Stimulated activated CD8-positive, alpha-beta memory T cell treated with anti-CD3 and anti-CD28 coated beads, Interleukin-4, amount 100 ng/mL, for 24 hours (primary cell): ENCODE measurements at regions not wholly inside any gene's neighbourhood (a gene's known extent, or its start where the extent isn't known, plus 50 kb on each side); places are given as distances from the start of the nearest gene placed in this dataset.
"Not testable (repeated sequence)": the region's sequence is repeated elsewhere in the genome, so short reads cannot be mapped to it uniquely, and the experiment has no call there.

Source experiments
- DNase-seq: peaks from one replicate; pipeline ENCODE4 v3.0.0-alpha.2; 2020; ENCODE audit warnings: low read depth

DNA sequence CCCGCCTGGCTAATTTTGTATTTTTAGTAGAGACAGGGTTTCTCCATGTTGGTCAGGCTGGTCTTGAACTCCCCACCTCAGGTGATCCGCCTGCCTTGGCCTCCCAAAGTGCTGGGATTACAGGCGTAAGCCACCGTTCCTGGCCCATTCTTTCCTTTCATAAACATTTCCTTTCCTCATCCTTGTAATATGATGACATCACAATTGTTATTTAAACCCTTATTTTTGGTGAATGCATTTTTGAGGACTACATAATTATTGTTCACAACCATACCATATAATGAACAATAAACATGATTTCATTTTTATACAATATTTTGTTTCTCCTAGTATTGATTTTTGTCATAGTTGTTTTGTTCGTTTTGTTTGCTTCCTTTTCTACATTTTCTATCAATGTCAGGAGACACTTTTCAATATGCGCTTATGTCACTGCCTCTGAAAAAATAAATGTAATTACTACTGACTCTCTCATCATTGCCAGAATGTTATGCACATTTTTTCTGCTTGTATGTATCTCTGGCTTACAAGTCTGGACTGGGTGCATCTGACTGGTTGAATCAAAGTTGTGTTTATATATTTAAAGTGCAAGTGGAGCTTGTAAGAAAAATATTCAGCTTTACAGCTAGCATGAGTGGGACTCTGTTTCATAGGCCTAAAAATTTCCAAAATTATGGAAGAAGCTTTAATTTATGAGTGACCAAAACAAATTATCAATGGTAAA, 2286.3 kb upstream of the RAG2 start:
- DNase-seq = no peak

DNA sequence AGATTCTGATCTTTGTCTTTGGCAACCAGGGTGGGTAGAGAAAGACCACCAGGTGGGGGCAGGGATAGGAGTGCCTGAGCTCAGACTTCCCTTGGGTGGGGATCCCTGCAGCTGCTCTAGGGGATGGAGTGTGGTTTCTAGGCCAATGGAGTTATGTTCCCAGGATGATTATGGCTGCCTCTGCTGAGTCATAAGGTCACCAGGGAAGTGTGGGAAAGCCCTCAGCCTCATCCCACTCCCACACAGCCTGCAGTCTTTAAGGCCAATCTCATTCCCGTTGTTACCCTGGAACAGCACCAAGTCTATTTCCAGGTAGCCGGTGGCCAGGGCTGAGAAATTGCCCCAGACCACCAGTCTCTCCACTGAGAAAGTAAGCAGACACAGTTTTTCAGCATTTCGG, 2269.3 kb upstream of the RAG2 start:
- no peak for DNase-seq

DNA sequence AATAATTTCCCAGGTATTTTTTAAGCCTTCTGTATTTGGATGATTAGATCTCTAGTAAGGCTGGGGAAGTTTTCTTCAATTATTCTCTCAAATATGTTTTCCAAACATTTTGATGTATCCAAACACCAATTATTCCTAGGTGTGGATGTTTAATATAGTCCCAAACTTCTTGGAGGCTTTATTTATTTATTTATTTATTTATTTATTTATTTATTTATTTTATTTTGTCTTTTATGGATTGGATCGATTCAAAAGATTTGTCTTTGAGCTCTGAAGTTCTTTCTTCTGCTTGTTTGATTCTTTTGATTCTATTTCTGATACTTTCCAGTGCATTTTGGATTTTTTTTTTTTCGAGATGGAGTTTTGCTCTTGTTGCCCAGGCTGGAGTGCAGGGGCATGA, 2267.9 kb upstream of the RAG2 start:
- DNase-seq = no peak

DNA sequence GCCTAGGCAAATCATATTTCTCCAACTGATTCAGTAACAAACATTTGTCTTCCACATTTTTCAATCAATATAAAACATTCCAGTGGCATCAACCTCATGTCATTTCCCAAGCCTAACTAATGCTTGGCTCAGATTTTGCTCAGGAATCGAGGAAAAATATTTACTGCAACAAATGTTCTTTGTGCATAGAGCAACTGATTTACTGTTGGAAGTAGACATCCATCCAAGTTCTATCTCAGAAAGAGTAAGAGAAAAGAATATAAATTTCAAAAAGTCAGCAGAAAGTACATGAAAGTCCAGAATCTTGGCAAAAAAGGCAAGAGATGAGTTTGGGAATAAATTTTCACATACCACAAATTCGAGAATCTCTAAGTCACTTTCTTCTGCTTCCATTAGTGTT, 2245.0 kb upstream of the RAG2 start:
- DNase-seq = no peak

DNA sequence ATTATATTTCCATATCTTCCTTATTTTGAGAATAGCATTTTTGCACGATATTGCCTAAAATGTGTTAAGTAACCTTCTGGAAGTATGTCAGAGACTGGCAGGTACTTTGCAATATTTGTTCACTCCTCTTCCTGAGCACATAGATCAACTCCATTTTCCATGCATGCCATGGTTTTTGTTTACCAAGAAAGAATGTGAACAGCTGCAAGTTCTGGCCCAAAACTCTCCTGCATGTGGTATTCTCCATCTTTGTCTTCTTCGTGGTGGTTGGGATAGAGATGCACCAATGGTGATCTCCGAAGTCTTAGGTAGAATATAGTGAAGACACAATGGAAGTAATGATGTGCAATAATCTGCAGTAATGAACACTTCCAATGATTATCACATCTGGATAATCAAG, 2241.0 kb upstream of the RAG2 start:
- DNase-seq = no peak

DNA sequence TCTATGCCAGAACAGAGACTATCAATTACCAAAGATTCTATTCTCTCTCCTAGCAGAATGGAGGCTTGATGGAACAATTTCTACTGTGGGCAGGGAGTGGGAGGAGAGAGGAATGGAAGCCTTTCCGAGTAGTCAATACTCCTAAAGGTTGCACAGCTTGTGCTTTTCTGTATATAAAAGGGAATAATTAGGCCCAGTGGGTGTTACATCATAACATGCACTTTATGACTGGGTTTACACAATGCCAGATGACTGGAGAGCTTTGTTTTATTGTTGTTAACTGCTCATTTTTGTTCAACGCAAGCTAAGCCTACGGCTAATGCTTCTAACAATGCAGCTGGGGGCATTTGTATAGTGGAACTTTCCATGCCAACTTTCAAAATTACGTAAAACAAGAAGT, 2237.9 kb upstream of the RAG2 start:
- no peak for DNase-seq

DNA sequence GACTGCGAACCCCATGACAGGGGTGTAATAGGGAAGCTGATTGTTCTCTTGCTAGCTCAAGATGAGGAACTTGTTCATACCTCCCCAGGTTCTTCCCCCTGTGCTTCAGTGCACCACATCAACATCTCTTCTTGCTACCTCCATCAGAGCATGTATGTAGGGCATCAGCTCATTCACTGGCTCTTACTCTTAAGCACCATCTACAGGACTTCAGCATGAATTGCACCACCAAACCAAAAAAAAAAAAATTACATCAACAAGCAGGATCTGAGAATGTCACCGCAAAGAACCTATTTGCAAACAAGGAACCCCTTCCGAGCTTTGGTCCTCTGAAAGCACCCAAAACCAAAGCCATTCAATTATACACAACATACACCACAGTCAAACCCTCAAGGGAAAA, 2226.5 kb upstream of the RAG2 start:
- no peak for DNase-seq

DNA sequence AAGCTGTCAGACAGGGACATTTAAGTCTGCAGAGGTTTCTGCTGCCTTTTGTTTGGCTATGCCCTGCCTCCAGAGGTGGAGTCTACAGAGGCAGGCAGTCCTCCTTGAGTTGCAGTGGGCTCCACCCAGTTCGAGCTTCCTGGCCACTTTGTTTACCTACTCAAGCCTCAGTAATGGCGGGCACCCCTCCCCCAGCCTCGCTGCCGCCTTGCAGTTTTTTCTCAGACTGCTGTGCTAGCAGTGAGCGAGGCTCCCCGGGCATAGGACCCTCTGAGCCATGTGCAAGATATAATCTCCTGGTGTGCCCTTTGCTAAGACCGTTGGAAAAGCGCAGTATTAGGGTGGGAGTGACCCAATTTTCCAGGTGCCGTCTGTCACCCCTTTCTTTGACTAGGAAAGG, 2223.8 kb upstream of the RAG2 start:
- DNase-seq = not testable (repeated sequence)

DNA sequence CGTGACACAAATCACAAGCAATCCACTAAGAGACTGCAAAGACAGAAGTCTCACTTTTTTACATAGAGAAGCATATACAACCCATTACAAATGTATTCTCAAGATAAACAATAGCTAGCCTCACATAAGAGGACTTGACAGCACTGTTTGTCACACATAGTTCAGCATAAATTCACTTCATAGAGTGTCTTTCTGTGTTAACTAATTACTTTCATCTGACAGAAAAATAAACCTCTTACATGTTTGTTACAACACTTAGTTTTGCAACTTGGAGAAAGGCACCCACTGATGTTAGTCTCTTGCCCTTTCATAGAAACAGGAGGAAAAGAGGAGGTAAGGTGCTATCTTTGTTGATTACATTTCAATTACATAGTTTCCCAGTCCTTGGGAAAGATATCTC, 2221.9 kb upstream of the RAG2 start:
- no peak for DNase-seq

DNA sequence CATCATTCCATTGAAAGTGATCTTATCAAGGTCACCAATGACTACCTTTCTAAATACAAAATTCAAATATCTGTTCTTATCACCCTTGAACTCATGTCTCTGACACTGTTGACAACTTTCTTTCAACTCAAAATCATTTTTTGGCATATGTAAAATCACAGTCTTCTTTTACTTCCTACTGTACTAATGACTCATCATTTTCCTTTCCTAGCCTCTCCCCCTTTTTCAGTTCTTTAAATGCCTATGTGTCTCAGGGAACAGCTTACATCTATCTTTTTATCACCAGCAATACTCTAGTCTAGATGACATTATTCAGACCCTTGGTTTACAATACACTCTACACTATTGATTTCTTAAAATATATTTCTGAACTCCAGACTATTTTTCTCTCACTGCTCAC, 2220.7 kb upstream of the RAG2 start:
- DNase-seq = no peak

DNA sequence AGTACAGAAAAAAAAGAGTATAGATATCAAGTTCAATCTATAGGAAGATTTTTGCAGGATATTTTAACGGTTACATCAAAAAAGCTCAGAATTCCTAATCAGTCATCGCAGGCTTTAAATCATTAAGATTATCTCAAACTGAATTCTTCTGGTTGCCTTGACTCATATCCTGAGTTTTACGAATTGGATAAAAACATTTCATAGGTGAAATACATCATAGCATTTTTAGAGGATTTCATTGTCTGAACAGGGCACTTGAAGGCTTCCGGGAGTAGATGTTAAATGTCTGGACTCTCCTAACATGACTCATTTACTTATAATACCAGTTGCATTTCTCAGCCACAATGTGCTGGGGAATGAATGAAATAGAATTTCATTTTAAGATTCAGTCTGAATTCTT, 2216.6 kb upstream of the RAG2 start:
- no peak for DNase-seq

DNA sequence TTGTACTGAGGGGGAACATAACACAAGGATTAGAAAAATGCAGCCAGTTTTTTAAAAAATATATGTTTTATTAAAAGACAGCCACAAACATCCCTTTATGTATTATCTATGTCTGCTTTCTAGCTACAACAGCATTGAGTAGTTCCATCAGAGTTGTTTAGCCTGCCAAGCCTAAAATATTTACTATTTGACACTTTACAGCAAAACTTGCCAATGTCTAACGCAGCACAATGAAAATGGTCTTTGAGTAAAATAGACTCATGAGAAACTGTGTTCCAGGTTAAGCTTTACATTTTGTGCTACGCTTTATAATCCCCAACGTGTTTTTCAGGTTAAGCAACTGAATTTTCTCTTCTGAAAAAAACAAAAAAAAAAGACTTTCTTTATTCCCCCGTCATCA, 2211.5 kb upstream of the RAG2 start:
- DNase-seq = no peak

DNA sequence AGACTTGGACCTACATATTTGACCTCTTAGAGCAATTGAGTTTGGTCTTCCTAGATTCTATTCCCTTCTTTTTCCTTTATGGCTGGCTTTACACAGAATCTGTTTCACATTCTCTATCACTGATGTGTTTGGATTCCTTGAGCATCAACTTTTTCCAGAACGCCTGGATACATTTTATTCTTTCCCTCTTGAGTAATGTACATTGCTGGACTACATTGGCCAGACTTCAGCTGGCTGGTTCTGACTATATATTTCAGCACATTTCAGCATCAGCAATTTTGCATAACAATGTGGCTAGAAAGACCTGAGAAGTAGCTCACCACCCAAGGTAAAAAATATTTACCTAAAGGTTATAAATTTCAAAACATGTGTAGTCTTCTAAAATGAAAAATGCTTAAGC, 2198.2 kb upstream of the RAG2 start:
- no peak for DNase-seq

DNA sequence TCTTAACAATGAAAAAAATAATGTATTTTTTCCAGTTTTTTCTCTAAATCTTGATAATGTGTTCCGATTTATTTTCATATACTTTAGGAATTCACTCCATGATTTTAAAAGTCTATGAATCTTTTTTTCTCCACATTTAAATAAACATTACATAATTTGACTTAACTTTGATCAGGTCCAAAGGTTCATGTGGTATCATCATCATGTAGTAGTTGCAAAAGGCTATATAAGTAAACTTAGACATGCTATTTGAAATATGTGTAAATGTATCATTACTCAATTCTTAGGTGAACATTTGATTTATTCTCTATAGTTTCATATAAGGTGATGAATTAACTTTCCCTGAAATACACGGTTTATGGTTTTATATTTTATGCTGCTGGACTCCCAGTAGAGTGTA, 2197.0 kb upstream of the RAG2 start:
- DNase-seq = no peak

DNA sequence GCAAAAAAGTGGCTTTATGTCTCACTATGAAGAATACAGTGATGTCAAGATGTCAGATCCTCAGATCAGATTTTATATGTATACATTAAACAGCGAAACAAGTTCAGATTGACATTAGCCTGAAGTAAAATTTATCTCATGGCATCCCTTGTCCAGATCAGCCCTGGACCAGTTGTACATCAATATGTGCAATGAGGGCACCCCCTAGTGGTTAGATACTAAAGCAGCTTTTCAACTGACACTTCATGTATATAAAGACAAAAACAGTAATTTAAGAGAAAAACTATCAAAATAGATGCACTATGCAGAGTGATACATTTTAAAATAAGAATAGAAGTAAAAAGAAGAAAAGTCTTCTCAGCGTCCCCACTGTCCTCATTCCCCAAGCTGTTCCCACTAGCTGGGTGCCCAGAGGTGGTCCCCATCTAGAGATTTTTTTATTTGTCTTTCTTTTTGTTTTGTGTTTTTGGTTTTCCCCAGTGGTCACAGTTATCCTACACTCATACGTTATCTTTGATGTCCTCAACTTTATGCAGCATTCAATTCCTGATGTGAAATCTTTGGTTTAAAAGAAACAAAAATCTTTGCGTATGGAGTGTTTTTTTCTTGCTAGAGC, 2193.4 kb upstream of the RAG2 start:
- no peak for DNase-seq

DNA sequence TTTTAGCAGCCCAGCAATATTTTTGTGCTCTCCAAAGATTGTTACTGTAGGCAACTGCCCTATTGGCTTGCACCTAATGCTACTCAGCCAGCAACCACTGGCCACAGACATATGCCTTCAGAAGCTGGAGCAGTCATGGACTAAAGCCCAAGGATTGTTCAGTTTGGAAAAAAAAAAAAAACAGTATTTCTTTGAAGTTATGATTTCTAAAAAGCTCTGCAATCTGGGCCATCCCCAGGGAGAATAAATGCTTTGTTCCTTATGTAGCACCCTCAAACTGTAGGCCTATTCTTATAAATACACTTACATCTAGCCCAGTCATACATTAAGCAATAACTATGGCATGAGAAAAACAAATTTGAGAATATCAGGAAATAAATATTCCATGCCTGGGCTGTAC, 2190.5 kb upstream of the RAG2 start:
- no peak for DNase-seq

DNA sequence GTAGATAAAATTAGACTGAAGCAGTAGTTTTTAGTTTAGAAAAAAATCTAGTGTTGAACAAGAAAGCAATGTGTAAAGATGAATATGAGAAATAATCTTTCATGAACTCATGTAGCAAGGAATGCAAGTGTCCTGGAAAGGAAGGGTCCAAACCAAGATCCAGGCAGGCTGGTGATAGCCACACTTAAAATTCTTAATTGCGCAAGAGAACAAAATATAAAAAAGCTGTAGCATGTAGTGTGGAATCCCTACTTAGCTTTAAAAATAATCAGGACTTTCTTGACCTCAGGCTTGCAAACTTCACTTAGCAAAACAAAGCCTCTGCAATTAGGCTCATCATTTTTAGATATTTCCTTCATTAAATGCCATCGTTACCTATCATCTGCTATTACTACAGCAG, 2186.1 kb upstream of the RAG2 start:
- no peak for DNase-seq

DNA sequence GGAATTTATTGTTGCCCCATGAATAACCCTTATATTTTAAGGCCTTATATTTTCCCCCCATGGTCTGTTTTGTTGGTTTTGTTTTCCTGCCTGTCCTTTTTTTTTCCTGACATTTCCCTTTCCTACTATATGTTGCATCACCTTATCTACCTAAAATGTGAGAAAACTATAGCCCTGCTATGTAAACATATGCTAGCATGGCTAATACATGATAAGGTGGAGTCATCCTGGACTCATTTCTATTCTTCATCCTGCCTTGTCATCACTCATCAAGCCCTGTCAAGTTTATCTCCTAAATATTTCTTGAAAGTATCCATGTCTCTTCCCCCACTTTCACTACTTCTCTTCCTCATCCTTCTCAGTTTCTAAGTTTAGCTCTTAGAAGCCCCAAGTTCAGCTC, 2168.8 kb upstream of the RAG2 start:
- DNase-seq = no peak

DNA sequence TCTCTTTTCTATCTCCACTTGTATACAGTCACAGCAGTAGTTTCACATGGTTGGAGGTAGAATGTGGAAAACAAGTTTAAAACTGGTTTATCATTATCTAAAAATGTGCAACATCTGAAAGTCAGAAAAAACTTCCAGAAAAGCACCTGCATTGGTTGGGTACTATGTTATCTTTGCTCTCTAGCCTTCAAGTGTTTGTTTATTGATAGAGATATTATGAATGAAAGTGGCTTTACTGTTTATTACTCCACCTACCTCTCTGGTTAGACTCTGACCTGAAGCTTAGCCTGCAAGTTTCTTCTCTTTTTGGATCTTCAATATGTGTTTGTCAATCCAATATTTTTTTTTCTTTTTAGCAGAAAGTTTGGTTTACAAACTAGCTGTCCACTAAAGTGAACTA, 2161.4 kb upstream of the RAG2 start:
- DNase-seq = no peak

DNA sequence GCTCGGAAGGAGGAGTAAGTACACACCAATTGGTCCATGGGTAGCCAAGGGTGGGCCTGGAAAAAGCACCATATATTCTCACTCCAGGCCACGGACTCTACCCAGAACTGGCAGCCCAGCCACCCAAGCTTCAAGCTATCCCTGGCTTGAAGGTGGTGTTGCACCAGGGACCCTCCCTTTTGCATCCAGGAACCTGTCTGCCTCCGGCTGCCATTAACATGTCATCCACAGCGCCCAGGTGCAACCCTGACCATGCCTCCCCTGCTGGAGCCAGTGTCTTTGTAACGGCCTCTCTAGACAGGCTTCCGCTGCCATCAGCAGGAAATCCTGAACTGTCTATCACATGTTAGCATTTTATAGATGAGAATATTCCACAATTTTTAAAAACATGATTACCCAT, 2158.5 kb upstream of the RAG2 start:
- no peak for DNase-seq

DNA sequence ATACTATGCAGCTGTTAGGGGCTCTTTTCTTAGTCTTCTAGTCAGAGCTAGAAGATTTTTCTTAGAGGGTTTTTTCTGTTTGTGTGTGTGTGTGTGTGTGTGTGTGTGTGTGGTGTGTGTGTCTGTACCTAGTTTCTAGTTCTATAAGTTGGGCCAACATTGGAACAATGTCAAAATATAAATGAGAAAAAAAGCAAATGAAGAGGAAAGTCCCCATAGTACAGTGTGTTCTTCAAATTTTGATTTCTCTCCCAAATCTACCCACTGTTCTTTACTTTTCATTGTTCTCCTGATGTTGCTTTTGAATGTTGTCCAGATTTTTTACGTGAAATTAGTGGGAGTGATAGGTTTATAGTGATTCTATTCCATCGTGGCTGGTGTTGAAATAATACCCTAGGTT, 2153.4 kb upstream of the RAG2 start:
- DNase-seq = no peak

DNA sequence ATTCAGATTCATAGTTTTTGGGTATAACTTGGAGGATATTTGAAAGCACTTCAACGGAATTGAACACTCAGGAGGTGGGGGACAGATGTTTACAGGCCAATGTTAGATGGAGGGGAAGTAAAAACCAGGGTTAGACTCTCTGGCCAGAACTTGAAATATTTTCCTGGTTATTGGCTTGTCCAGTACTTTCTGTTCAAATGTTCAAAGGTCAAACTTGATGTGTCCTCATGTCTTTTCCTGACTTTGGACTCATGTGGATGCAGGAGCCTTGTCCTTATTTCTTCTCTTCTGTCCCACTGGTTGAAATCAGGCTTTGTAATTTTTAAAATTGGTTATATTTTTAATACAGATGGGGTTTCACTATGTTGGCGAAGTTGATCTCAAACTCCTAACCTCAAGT, 2148.5 kb upstream of the RAG2 start:
- DNase-seq = not testable (repeated sequence)

DNA sequence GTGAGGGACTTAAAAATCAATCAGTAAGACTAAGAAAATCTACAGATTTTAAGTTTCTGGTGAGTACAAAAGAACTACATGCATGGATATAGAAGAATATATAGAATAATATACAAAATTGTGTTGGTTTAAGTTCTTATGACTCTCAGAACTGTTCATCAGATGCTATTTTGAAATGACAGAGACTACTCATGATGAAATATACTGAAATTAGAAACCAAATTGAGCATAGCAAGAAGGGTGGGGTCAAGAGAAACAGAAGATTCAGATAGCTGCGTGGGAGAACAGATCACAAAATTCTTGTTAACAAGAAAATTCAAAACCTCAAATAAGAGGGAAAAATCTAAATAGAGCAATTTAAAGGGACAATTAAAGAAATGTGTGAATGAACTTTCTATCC, 2125.3 kb upstream of the RAG2 start:
- DNase-seq = no peak

DNA sequence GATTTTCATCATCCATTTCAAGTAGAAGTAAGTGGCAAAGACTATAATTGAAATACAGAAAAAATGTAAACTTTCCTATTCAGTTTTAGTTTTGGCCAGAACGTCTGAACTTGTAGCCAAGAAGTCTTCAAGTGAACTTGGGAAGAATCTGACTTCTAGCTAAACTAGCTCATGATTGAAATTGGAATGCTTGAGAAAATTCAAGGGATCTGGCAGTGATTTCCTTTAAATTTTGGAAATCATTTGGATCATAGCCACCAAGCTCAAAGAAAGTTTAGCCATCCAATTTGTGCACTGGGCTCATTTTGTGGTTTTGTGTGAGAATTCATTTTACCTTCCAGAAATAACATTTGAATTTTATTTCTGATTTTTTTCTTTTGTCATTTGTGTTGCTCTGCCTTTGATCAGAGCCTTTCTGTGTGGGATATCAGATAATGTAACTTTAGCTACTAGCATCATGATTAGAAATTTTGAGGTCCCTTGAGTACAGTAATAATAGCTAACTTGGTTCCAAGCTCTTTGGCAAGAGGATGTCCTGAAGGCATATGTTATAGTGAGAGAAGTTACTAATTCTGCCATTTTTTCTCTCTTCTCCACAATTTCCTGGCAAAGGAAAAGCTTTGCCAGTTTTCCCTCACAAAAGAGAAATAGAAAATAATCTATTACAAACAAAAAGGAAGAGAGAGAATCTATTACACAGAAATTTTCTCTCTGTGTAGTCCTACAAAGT, 2123.7 kb upstream of the RAG2 start:
- no peak for DNase-seq
